ENCODE measurements at regions not wholly inside any gene's neighbourhood (a gene's known extent, or its start where the extent isn't known, plus 50 kb on each side); places are given as distances from the start of the nearest gene placed in this dataset.

GRCh38 chr2:15072836-15073235 lies 440.3 kb downstream of the LRATD1 start:
- intact Hi-C loops (cut with DNase I, micrococcal nuclease), result no loop called here
- no peaks in the 10 kb centered on the region for H3K4me1 ChIP-seq (ENCODE audit: low read depth)
- no peak overlapping the region for H3K4me3 ChIP-seq
- no peak for DNase-seq
- no peak for ATAC-seq
- H3K36me3 ChIP-seq (ENCODE audit: low read depth), result no peaks in the 10 kb centered on the region
- no peaks in the 10 kb centered on the region for H3K9me3 ChIP-seq
- no peak for TF ChIP-seq CTCF (IDR thresholded peaks at IDR 0.05)

GRCh38 chr2:15073664-15074063 lies 441.1 kb downstream of the LRATD1 start:
- Histone ChIP-seq H3K4me3 (no peak overlapping the region), H3K36me3 (ENCODE audit: low read depth) (no peaks in the 10 kb centered on the region), H3K4me1 (ENCODE audit: low read depth) (no peaks in the 10 kb centered on the region), H3K9me3 (no peaks in the 10 kb centered on the region)
- intact Hi-C loops (cut with DNase I, micrococcal nuclease), result no loop called here
- ATAC-seq (no peak), DNase-seq (no peak)
- TF ChIP-seq CTCF (IDR thresholded peaks at IDR 0.05), result no peak

DNA sequence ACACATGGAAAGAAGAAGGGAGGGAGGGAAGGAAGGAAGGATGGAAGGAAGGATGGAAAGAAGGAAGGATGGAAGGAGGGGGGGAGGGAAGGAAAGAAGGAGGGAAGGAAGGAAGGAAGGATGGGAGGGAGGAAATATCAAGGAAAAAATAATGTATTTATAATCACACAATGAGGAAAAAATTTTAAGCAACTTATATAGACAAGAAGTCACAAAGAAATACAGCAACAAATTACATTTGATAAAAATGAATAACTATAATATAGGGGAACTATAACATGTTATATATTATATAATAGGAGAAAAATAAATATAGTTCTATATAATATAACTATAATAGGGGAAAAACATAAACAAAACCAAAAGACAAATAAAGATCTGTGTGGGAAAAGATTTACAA lies 441.8 kb downstream of the LRATD1 start:
- TF ChIP-seq CTCF (IDR thresholded peaks at IDR 0.05), result no peak
- ATAC-seq, result no peak
- intact Hi-C loops (cut with DNase I, micrococcal nuclease), result no loop called here
- H3K4me1 ChIP-seq (ENCODE audit: low read depth), result no peaks in the 10 kb centered on the region
- DNase-seq, result no peak
- H3K4me3 ChIP-seq, result no peak overlapping the region
- H3K36me3 ChIP-seq (ENCODE audit: low read depth), result no peaks in the 10 kb centered on the region
- no peaks in the 10 kb centered on the region for H3K9me3 ChIP-seq

DNA sequence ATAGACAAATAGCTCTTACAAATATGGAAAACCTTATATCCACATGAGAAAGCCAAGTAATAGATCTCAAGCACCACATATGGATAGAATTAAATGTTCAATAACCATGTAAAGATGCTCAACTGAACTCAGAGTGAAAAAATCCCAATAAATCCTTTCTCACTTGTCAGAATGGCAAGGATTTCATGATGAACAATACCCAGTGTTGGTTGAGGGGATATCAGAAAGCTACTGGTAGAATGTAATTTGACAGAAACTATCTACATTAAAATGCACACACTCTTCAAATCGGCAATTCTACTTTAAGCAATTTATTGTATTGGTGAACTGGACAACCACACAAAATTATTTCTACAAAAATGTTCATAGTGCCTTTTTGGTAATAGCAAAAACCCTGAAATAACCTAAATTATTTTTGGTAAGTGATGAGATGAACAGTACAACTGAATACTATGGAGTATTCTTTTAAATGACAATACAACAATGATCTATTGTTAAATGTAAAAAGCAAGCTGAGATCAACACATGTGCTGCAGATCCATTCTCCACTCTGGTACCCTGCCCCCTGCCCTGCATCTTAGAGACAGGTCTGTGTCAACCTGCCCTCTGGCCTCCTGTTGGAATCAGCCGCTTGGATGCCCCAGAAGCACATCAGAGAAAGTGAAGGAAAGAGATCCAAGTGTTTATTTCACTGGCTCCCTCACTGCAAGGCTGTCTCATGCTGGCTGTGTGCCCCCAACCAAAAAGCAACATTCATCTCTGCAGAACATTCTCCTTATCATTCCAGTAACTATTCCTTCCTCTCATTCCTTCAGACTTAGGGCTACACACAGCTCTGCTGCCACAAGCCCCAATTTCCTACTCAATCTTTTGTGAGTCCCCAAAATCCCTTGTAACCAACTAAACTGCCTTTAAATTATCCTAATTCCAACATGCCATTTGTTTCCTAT lies 442.5 kb downstream of the LRATD1 start:
- Histone ChIP-seq H3K36me3 (ENCODE audit: low read depth) (no peaks in the 10 kb centered on the region), H3K4me1 (ENCODE audit: low read depth) (no peaks in the 10 kb centered on the region), H3K9me3 (no peaks in the 10 kb centered on the region), H3K4me3 (no peak overlapping the region)
- no peak for TF ChIP-seq CTCF (IDR thresholded peaks at IDR 0.05)
- no peak for ATAC-seq
- DNase-seq, result no peak
- intact Hi-C loops (cut with DNase I, micrococcal nuclease), result no loop called here

DNA sequence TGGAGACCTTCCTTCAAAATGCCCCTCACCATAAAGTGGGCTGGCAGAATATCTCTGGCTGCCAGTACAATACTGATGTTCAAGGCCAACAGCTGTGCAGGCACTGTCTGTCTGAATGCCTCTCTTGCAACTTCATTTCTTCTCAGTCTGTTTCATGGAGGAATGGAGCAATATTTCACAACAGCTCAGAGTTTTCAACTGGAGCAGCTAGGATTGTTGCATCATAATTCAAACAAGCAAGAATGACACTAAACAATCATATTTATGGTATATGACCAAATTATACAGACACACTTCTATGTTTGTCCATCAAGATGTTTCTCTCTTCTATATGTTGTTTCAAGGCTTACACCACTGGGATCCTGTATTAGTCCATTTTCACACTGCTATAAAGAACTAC lies 444.2 kb downstream of the LRATD1 start:
- Histone ChIP-seq H3K36me3 (ENCODE audit: low read depth) (no peaks in the 10 kb centered on the region), H3K9me3 (no peaks in the 10 kb centered on the region), H3K4me1 (ENCODE audit: low read depth) (no peaks in the 10 kb centered on the region), H3K4me3 (no peak overlapping the region)
- DNase-seq (no peak), ATAC-seq (no peak)
- no peak for TF ChIP-seq CTCF (IDR thresholded peaks at IDR 0.05)
- intact Hi-C loops (cut with DNase I, micrococcal nuclease), result no loop called here

Measured in mucosa of descending colon (tissue), 3 donors.